Mesothelial cell of epicardium (in vitro differentiated cells): ENCODE measurements at regions not wholly inside any gene's neighbourhood (a gene's known extent, or its start where the extent isn't known, plus 50 kb on each side); places are given as distances from the start of the nearest gene placed in this dataset.

Source experiments
- DNase-seq, 2 experiments: peaks; one replicate each; pipeline ENCODE4 v3.0.0; 2021; ENCODE audit warnings: low spot score in 2 of 2; ENCODE audit not compliant: unreplicated experiment in 2 of 2
- H3K27ac Mint-ChIP-seq: 2 replicates; pipeline ENCODE4 v1.8.0; 2021; ENCODE audit warnings: mixed read lengths
- H3K27me3 Mint-ChIP-seq: 2 replicates; pipeline ENCODE4 v1.8.0; 2021; ENCODE audit warnings: low read depth, mixed read lengths
- H3K36me3 Mint-ChIP-seq: 2 replicates; pipeline ENCODE4 v1.8.0; 2021; ENCODE audit warnings: mixed read lengths
- H3K4me1 Mint-ChIP-seq: 2 replicates; pipeline ENCODE4 v1.8.0; 2021; ENCODE audit warnings: mixed read lengths
- H3K4me3 Mint-ChIP-seq: 2 replicates; pipeline ENCODE4 v1.8.0; 2021; ENCODE audit warnings: mild to moderate bottlenecking, moderate library complexity, mixed read lengths
- H3K9me3 Mint-ChIP-seq: 2 replicates; pipeline ENCODE4 v1.8.0; 2021; ENCODE audit warnings: mixed read lengths
- CTCF ChIP-seq: fragments of 200-600 bp; sonication (generic); IDR thresholded peaks from one replicate; pipeline ENCODE4 v1.5.0; 2021; ENCODE audit warnings: antibody characterized with exemption; ENCODE audit not compliant: unreplicated experiment

GRCh38 chr1:60527567-60527966, 454.0 kb upstream of the C1orf87 start:
- no peak for DNase-seq
- no peaks in the 10 kb centered on the region for H3K4me1 Mint-ChIP-seq
- no peak overlapping the region for H3K4me3 Mint-ChIP-seq
- peaks cover 19% of the 10 kb centered on the region for H3K27me3 Mint-ChIP-seq
- H3K27ac Mint-ChIP-seq = no peak overlapping the region
- peaks cover 6% of the 10 kb centered on the region for H3K9me3 Mint-ChIP-seq
- no peaks in the 10 kb centered on the region for H3K36me3 Mint-ChIP-seq
- no peak for TF ChIP-seq CTCF

- H3K27me3 Mint-ChIP-seq = peaks cover 7% of the 10 kb centered on the region
- H3K36me3 Mint-ChIP-seq = no peaks in the 10 kb centered on the region
- no peak overlapping the region for H3K27ac Mint-ChIP-seq
- peaks cover 8% of the 10 kb centered on the region for H3K4me1 Mint-ChIP-seq
- no peak overlapping the region for H3K4me3 Mint-ChIP-seq
- H3K9me3 Mint-ChIP-seq = no peaks in the 10 kb centered on the region
- TF ChIP-seq CTCF = no peak
- no peak for DNase-seq
Observed at GRCh38 chr1:60516996-60517395, 443.4 kb upstream of the C1orf87 start.

- Mint-ChIP-seq H3K4me1 (no peaks in the 10 kb centered on the region), H3K9me3 (no peaks in the 10 kb centered on the region), H3K27me3 (peaks cover 16% of the 10 kb centered on the region), H3K27ac (no peak overlapping the region), H3K36me3 (no peaks in the 10 kb centered on the region), H3K4me3 (no peak overlapping the region)
- TF ChIP-seq CTCF = no peak
- DNase-seq = no peak
Observed at GRCh38 chr1:60510162-60510561, 436.6 kb upstream of the C1orf87 start.

GRCh38 chr1:60504206-60504840, 430.8 kb upstream of the C1orf87 start:
- H3K36me3 Mint-ChIP-seq = no peaks in the 10 kb centered on the region
- TF ChIP-seq CTCF = no peak
- no peak overlapping the region for H3K27ac Mint-ChIP-seq
- H3K9me3 Mint-ChIP-seq = peaks cover 10% of the 10 kb centered on the region
- H3K4me3 Mint-ChIP-seq = no peak overlapping the region
- H3K4me1 Mint-ChIP-seq = peaks cover 3% of the 10 kb centered on the region
- no peak for DNase-seq
- H3K27me3 Mint-ChIP-seq = peaks cover 26% of the 10 kb centered on the region

- no peak overlapping the region for H3K4me3 Mint-ChIP-seq
- no peak for DNase-seq
- H3K4me1 Mint-ChIP-seq = peaks cover 3% of the 10 kb centered on the region
- peaks cover 19% of the 10 kb centered on the region for H3K9me3 Mint-ChIP-seq
- H3K27me3 Mint-ChIP-seq = peaks cover 25% of the 10 kb centered on the region
- TF ChIP-seq CTCF = no peak
- no peak overlapping the region for H3K27ac Mint-ChIP-seq
- H3K36me3 Mint-ChIP-seq = no peaks in the 10 kb centered on the region
Observed at GRCh38 chr1:60503266-60503925, 429.8 kb upstream of the C1orf87 start.
